Hematopoietic multipotent progenitor cell (in vitro differentiated cells): ENCODE measurements at regions not wholly inside any gene's neighbourhood (a gene's known extent, or its start where the extent isn't known, plus 50 kb on each side); places are given as distances from the start of the nearest gene placed in this dataset. TPM values are rescaled to one million over a fixed set of nuclear protein-coding genes. Genes with fewer than 3 reads are reported as not detected.

Experiments used
- DNase-seq, 3 donors: peaks; one replicate each; pipeline ENCODE4 v3.0.0-alpha.2; 2011 to 2015; ENCODE audit warnings: low read depth in 2 of 3, low spot score in 2 of 3
- small RNA-seq: library from RNA; depleted of rRNA; stranded (forward); fragments of <200 nt; gene quantifications from one replicate; pipeline ENCODE3, GENCODE V24; 2012

DNA sequence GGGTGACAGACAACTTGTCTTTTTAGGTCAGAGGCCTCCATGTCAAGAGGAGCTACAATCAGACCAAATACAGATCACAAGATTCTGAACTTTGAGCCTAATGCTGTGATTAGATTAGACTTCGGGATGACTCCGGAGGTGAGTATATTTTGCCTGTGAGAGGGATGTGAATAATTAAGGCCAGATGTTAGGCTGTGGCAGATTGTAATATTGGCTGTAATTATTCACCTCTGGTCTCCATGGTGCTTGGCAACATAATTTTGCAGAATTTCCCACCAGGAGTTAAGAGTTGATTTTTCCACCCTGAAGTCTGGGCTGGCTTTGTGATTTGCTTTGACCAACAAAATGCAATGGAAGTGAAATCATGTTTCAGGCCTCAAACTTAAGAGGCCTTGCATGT is 108.2 kb upstream of the CWC22 start:
- DNase-seq = no peak

GRCh38 chr2:180111901-180112300 is 104.8 kb upstream of the CWC22 start:
- no peak for DNase-seq

DNA sequence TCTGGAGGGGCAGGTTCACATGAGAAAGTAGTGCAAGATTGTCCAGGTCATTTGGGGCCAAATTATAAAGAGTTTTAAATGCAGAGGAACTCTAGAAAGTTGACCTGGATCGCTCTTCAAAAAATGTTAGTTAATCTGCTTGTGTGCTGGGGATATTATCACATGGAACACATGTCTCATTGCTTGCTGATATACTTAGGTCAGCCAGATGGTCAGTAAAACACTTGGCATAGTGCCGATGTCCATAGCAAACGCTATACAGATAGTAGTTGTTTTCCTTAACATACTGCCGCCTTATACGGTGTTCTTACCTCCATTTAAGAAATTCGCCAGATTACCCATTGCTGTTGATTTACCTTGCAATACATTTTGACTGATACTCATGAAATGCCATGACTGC is 103.4 kb upstream of the CWC22 start:
- DNase-seq = no peak

DNA sequence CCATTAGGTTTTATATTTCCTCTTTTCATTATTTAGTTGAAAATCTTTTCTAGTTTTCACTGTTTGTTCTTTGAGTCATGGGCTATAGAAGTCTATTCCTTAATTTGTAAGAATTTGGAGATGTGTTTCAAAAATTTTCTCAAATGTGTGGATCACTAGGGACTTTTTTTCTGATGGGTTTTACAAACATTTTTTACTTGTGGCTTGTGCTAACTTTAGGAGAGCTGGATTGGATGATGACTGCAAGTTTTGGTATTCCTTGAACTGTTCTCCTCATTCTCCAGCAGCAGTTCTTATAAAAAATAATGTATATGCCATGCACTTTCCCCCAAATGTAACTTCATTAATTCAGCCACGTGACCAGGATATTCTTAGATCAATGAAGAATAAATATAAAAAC is 94.7 kb upstream of the CWC22 start:
- DNase-seq = no peak

GRCh38 chr2:180099308-180099707 is 92.2 kb upstream of the CWC22 start:
- no peak for DNase-seq

- no peak for DNase-seq
Measured at GRCh38 chr2:180085144-180085543, 78.0 kb upstream of the CWC22 start.

DNA sequence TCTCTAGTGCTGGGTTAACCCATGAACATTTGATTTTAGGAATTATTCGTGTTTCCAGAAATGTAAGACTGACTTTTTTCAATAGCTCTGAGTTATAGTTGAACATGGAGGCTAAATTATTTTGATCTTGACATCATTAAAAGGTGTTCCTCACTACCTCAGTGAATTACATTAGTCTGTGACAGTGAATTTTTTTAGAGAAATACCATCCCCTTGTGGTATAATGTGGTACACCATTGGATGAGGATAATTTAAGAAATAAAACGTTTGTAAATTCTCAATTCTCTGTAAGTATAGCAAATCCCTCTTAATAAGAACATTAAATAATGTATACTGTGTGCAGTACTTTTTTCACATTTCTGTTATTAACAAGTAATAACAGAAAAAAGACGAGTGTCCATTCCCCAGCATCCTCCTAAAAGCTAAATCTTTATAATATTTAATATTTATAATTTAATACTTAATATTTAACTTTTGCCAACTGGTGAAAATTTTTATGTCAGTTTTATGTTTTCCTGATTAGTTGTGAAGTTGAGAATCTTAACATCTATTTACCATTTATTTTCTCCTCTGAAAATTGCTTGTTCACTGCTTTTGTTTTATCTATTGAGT is 70.3 kb upstream of the CWC22 start:
- peak in 2 of 3 donors; percentile 1 to 31 for DNase-seq

DNA sequence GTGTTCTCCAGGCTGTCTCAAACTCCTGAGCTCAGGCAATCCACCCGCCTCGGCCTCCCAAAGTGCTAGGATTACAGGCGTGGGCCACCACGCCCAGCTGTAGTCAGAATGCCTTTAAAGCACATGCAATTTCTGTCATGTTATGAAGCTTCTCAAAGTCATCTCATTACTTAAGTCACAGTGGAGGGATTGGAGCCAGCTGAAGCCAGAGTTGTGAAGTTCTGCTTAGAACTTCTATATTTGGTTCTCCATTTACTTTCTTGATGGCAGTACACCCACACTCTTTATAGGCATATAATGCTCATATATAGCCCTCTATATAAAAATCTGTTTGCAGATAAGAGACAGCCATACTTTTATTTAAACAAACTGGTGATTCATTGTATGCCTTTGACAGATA is 68.8 kb upstream of the CWC22 start:
- no peak for DNase-seq

DNA sequence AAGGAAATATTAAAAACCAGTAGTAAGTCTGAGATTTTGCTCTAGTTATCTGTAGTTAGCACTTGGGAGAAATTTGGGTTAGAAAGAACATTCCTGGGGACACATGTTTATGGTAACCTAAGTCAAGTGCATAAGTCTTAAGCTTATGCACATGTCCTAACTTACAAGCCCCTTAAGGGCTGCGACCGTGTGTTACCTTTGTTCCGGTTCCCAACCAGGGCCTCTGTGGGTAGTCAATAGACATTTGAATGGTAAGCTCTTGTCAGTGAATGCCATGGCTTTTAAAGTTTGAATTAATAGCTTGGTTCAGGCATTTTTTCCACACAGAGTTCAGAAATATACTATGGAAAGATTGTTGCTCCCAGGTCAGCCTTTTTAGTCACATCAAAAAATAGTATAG is 64.7 kb upstream of the CWC22 start:
- DNase-seq = no peak

DNA sequence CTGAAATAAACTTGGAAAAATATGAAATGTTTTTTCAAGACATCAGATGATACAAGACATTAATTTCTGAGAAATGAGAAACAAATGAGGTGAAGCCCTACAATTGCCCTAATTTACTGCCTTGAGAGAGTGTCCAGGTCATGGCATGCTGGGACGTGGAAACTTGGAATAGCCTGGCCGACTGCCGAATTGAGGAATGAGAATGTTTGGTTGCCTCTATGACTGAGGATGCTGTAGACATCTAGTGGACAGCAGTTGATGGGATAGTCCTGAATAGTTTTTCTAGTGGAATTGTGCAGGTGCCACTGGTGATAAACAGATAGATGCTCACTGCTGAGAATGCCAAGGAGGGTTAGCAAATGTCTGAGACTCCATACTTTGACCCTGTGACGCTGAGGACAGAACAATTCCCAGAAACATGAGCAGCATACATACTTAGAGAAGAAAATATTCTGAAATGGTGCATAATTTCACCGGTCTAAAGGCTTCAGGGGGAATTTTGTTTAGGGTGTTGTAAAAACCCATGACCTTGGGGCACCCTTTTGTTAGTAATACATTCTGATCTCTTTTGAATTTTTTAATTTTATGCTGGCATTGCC is 56.5 kb upstream of the CWC22 start:
- DNase-seq = no peak

DNA sequence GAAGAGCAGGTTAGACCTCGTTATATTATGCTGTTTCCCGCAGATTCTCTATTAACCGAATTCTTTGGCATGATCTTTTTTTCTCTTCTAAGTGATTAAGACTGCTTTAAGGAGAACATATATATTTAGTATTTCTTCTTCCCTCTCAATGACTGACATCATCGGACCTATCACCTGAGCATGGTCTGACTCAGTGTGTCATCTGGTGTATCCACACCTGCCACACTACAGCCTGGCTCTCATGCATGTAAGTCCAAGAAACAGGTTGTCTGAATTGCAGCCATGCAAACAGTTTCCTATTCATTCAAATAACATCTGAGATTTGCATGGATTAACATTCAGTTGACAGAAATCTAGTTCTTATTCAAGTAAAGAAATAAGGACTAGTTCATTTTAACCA is 55.1 kb upstream of the CWC22 start:
- DNase-seq = no peak

GRCh38 chr2:180061546-180061945 is 54.4 kb upstream of the CWC22 start:
- DNase-seq = no peak

GRCh38 chr2:180061085-180061484 is 54.0 kb upstream of the CWC22 start:
- DNase-seq = no peak

DNA sequence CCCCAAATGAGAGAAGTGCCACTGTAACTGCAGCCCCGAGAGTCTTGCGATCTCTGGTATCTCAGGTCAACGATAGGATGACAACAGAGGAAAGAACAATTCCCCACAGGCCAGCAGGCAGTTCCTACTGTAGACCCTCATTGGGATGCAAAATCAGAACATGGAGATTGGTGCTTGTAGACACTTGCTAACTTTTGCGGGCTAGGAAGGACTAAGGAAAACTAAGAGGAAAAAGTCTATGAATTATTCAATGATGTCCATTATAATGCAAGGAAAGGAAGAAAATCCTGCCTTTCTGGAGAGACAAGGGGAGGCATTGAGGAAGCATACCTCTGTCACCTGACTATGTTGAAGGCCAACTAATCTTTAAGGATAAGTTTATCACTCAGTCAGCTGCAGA is 51.9 kb upstream of the CWC22 start:
- no peak for DNase-seq

DNA sequence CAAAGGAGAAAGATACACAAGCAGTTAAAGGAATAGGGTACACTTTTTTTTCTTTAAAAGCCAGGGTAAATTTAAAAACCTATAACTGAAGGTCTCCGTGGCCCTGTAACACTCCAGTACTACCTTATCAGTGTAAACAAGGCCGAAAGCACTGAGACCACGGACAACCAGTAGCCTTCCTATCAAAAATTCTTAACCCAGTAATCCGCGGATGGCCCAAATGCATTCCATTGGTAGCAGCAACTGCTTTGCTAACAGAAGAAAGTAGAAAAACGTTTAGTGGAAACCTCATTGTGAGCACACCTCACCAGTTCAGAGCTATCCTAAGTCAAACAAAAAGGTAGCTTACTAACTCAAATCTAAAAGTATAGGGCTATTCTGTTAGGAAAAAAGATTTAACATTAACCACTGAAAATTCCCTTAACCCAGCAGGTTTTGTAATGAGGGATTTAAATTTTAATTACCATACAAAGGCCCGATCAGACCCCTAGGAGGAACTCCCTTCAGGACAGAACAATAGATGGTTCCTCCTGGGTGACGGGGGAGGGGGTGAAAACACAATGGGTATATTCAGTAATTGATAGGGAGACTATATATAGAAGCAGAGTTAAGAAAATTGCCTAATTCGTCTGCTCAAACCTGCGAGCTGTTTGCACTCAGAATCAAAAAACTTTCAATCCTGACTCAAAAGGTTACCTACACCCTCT is 50.8 kb upstream of the CWC22 start:
- DNase-seq = no peak

Small RNA genes lying in the stretch of these regions (small RNA-seq; reads per million reads assigned to genes)
- gene AC012669.1 = not detected
